HepG2 (cell line): ENCODE measurements at regions not wholly inside any gene's neighbourhood (a gene's known extent, or its start where the extent isn't known, plus 50 kb on each side); places are given as distances from the start of the nearest gene placed in this dataset.

Source experiments
- ATAC-seq: fragments of 200-7000 bp; cut with Tn5 transposase; 3 replicates; pipeline ENCODE4 v1.9.1; 2020; ENCODE audit warnings: mild to moderate bottlenecking, moderate library complexity
- BruUV-seq: library from RNA; stranded (reverse); fragments of 400-500 nt; replicated peaks from 2 replicates; lab custom pipeline; 2021; lab: Mats Ljungman, UMichigan
- CTCF ChIA-PET: fragments of 300-600 bp; formaldehyde crosslinking; extraction: SDS; loops from one replicate; lab custom pipeline; 2021; ENCODE audit warnings: low total read pairs, inconsistent platforms, low intra/inter-chr PET ratio; lab: Yijun Ruan, JAX
- POLR2A ChIA-PET: fragments of 350-600 bp; sonication (Branson Sonifier 250); formaldehyde crosslinking; loops from one replicate; lab custom pipeline; 2020; ENCODE audit warnings: antibody characterized with exemption, inconsistent platforms; lab: Yijun Ruan, JAX
- DNase-seq: peaks from one replicate; pipeline ENCODE4 v3.0.0-alpha.2; 2015; ENCODE audit warnings: low spot score
- FAIRE-seq: peaks from 3 replicates; lab custom pipeline; 2011; peaks lifted over from hg19 to GRCh38; lab: Jason Lieb, UNC
- H2AFZ ChIP-seq: one replicate; pipeline ENCODE4 v1.6.1; 2011; ENCODE audit warnings: low read length, inconsistent platforms
- H3K27ac ChIP-seq: fragments of 300-600 bp; 3 replicates; pipeline ENCODE4 v1.8.0; 2011; ENCODE audit warnings: mixed run types, mild to moderate bottlenecking, mixed read lengths, low read length, inconsistent platforms; ENCODE audit not compliant: insufficient read depth; ENCODE audit errors: extremely low read length
- H3K27me3 ChIP-seq, 2 experiments: fragments of 200-600 bp in 1 of 2; 2 replicates in 1 of 2; 3 replicates in 1 of 2; pipeline versions ENCODE4 v1.6.0 to v1.8.0; 2011; ENCODE audit warnings: low read length in 2 of 2, mild to moderate bottlenecking in 2 of 2, moderate library complexity in 2 of 2, inconsistent platforms in 1 of 2; ENCODE audit not compliant: insufficient read depth in 2 of 2, control insufficient read depth in 1 of 2
- H3K36me3 ChIP-seq, 2 experiments: fragments of 200-600 bp in 1 of 2; replicated peaks in 1 of 2; 2 replicates in 1 of 2; 3 replicates in 1 of 2; pipeline versions ENCODE4 v1.5.1 to v1.8.0; 2011; ENCODE audit warnings: low read length in 2 of 2, inconsistent platforms in 1 of 2; ENCODE audit not compliant: insufficient read depth in 2 of 2, control insufficient read depth in 1 of 2
- H3K4me1 ChIP-seq: 2 replicates; pipeline ENCODE4 v1.5.1; 2012; ENCODE audit warnings: low read length, inconsistent platforms; ENCODE audit not compliant: insufficient read depth
- H3K4me2 ChIP-seq: 2 replicates; pipeline ENCODE4 v1.6.0; 2011; ENCODE audit warnings: low read depth, low read length, inconsistent platforms
- H3K4me3 ChIP-seq, 3 experiments: fragments of 200-600 bp in 1 of 3; sonication (generic), shearing (Covaris generic) in 1 of 3; replicated peaks in 1 of 3; 2 replicates each; pipeline ENCODE4 v1.5.1; 2011 to 2016; ENCODE audit warnings: low read length in 3 of 3, inconsistent platforms in 2 of 3, low read depth in 2 of 3, mild to moderate bottlenecking in 2 of 3, control low read depth in 1 of 3, mixed read lengths in 1 of 3; ENCODE audit not compliant: insufficient read depth in 1 of 3
- H3K79me2 ChIP-seq: one replicate; pipeline ENCODE4 v1.6.1; 2011; ENCODE audit warnings: low read length, inconsistent platforms; ENCODE audit not compliant: insufficient read depth
- H3K9ac ChIP-seq: 2 replicates; pipeline ENCODE4 v1.6.0; 2011; ENCODE audit warnings: mild to moderate bottlenecking, low read depth, low read length, inconsistent platforms; ENCODE audit not compliant: insufficient read depth
- H3K9me3 ChIP-seq: 2 replicates; pipeline ENCODE4 v1.5.1; 2012; ENCODE audit warnings: mild to moderate bottlenecking, low read length
- H4K20me1 ChIP-seq: 2 replicates; pipeline ENCODE4 v1.6.0; 2011; ENCODE audit warnings: inconsistent platforms, mild to moderate bottlenecking, low read length, moderate library complexity; ENCODE audit not compliant: insufficient read depth
- ARID3A ChIP-seq: IDR thresholded peaks from 2 replicates; pipeline ENCODE4 v1.6.1; 2012; ENCODE audit warnings: low read depth, low read length, improper control_type of control experiment
- CTCF ChIP-seq: sonication (generic); formaldehyde crosslinking; IDR thresholded peaks from 2 replicates; pipeline ENCODE4 v1.5.0; 2020; ENCODE audit warnings: mild to moderate bottlenecking, missing genetic modification reagents, moderate library complexity
- GRHL1 ChIP-seq: sonication (generic); formaldehyde crosslinking; conservative IDR thresholded peaks from 2 replicates; pipeline ENCODE4 v1.8.0; 2022; ENCODE audit warnings: missing genetic modification reagents
- HCFC1 ChIP-seq: fragments of 150-350 bp; IDR thresholded peaks from 2 replicates; pipeline ENCODE4 v1.6.1; 2014; ENCODE audit warnings: low read depth, low read length
- HMGXB3 ChIP-seq: sonication (generic); formaldehyde crosslinking; IDR thresholded peaks from 2 replicates; pipeline ENCODE4 v1.4.0; 2020; ENCODE audit warnings: missing genetic modification reagents, borderline replicate concordance
- KLF11 ChIP-seq: IDR thresholded peaks from 2 replicates; pipeline ENCODE4 v1.6.1; 2016; ENCODE audit warnings: missing compliant biosample characterization
- PPARG ChIP-seq: conservative IDR thresholded peaks from 2 replicates; pipeline ENCODE4 v1.6.1; 2016; ENCODE audit warnings: missing biosample characterization, missing genetic modification reagents
- RFXANK ChIP-seq: IDR thresholded peaks from 2 replicates; pipeline ENCODE4 v1.6.1; 2016
- STAG1 ChIP-seq: sonication (generic); formaldehyde crosslinking; IDR thresholded peaks from 2 replicates; pipeline ENCODE4 v1.4.0; 2020; ENCODE audit warnings: missing genetic modification reagents
- ZNF101 ChIP-seq: sonication (generic); formaldehyde crosslinking; IDR thresholded peaks from 2 replicates; pipeline ENCODE4 v1.4.0; 2020; ENCODE audit warnings: mild to moderate bottlenecking, low read depth, missing genetic modification reagents, borderline replicate concordance
- WGBS: methylation state at CpG from one replicate; pipeline ENCODE4 v1.1.6; 2017; ENCODE audit warnings: low lambda C conversion rate; 5-methylcytosine and 5-hydroxymethylcytosine counted together
- in situ Hi-C: cut with HindIII; loops from 2 replicates; pipeline ENCODE4 v1.10.0; 2017; ENCODE audit warnings: low pct_unique_long_range_greater_than_20kb; ENCODE audit not compliant: extremely low pct_ligation_motif_present
- intact Hi-C: fragments of 100-400 bp; cut with micrococcal nuclease; formaldehyde crosslinking; loops from one replicate; pipeline ENCODE4 v1.10.0; 2022; ENCODE audit not compliant: unreplicated experiment

GRCh38 chr7:52261057-52261456, 774.4 kb upstream of the POM121L12 start (continued):
- TF ChIP-seq KLF11 (CRISPR knock-in tag): no peak
- no peak for TF ChIP-seq ZNF101 (CRISPR knock-in tag)

GRCh38 chr7:52260046-52260665, 775.3 kb upstream of the POM121L12 start:
- no peaks in the 10 kb centered on the region for H4K20me1 ChIP-seq
- intact Hi-C loops: no loop called here
- FAIRE-seq (no peak), DNase-seq (no peak), ATAC-seq (no peak)
- H3K9me3 ChIP-seq: no peaks in the 10 kb centered on the region
- H3K4me1 ChIP-seq: no peaks in the 10 kb centered on the region
- no peak overlapping the region for H3K9ac ChIP-seq
- no peak overlapping the region for H3K4me2 ChIP-seq
- 23% methylated on average over 6 of the region's 6 CpGs for WGBS
- TF ChIP-seq PPARG (CRISPR knock-in tag) (no peak), CTCF (peak; percentile 37), GRHL1 (CRISPR knock-in tag) (no peak), HCFC1 (no peak), RFXANK (no peak), ARID3A (no peak), STAG1 (CRISPR knock-in tag) (0 out of 2 replicates have a peak, but pooled peaks have one; percentile 9), HMGXB3 (CRISPR knock-in tag) (no peak)
- no peak overlapping the region for H3K27ac ChIP-seq
- POLR2A ChIA-PET: no interaction called here
- CTCF ChIA-PET: interaction anchor here (0.9 kb wide), 1 partner anchor 830 kb away, joined by 3 read pairs; no protein-coding TSS in a partner anchor
- H3K36me3 ChIP-seq: no peaks in the 10 kb centered on the region
- H3K27me3 ChIP-seq: no peaks in the 10 kb centered on the region
- no peak overlapping the region for H3K4me3 ChIP-seq
- H2AFZ ChIP-seq: no peak overlapping the region
- no TSS peak for BruUV-seq
- in situ Hi-C loops: no loop called here
- no peaks in the 10 kb centered on the region for H3K79me2 ChIP-seq
